Ovary (tissue), 3 donors: ENCODE measurements at regions not wholly inside any gene's neighbourhood (a gene's known extent, or its start where the extent isn't known, plus 50 kb on each side); places are given as distances from the start of the nearest gene placed in this dataset.

ENCODE experiments used
- EP300 ChIP-seq: sonication (generic); formaldehyde crosslinking; IDR thresholded peaks from one replicate; pipeline ENCODE4 v1.6.1; 2017; ENCODE audit warnings: antibody characterized with exemption
- TF ChIP-seq, protein P1 (sequence below), 3 donors: fragments of 450-650 bp in 2 of 3; fragments of 200-600 bp in 1 of 3; IDR thresholded peaks; one replicate each; pipeline versions ENCODE4 v1.5.1 to v1.8.0; 2016 to 2022; ENCODE audit warnings: antibody characterized with exemption in 3 of 3, mild to moderate bottlenecking in 1 of 3
- donor health status: DM: no; HTN: no; CAD: no.

DNA sequence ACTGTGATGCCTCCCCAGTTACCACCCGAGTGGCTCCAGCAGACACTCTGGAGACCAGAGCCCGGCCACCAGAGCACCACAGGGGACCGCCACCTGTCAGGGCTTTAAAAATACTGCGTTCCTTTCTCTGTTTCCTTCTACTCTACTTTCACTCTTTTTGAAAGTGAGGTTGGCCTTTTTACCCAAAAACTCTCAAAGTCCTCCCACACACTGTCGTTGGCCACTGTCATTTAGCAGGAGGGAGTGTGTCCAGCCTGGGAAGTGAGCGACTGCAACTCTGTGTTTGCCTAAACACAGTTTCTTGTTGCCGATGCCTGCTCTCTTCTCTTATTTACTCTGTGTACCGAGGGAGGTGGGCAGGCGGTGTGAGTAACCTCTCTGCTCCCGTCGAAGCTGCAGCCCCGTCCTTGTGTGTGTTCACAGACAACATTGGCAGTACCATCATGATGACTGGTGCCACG is 90.8 kb upstream of the CLDN5 start:
- TF ChIP-seq, protein P1, sequence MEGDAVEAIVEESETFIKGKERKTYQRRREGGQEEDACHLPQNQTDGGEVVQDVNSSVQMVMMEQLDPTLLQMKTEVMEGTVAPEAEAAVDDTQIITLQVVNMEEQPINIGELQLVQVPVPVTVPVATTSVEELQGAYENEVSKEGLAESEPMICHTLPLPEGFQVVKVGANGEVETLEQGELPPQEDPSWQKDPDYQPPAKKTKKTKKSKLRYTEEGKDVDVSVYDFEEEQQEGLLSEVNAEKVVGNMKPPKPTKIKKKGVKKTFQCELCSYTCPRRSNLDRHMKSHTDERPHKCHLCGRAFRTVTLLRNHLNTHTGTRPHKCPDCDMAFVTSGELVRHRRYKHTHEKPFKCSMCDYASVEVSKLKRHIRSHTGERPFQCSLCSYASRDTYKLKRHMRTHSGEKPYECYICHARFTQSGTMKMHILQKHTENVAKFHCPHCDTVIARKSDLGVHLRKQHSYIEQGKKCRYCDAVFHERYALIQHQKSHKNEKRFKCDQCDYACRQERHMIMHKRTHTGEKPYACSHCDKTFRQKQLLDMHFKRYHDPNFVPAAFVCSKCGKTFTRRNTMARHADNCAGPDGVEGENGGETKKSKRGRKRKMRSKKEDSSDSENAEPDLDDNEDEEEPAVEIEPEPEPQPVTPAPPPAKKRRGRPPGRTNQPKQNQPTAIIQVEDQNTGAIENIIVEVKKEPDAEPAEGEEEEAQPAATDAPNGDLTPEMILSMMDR (IDR thresholded peaks at IDR 0.05) = no peak
- no peak for TF ChIP-seq EP300
